Activated CD4-positive, alpha-beta T cell treated with anti-CD3 and anti-CD28 coated beads, Interleukin-2, amount 10 ng/mL, durations not matched to agents 24 days and 14 days (primary cell): ENCODE measurements at regions not wholly inside any gene's neighbourhood (a gene's known extent, or its start where the extent isn't known, plus 50 kb on each side); places are given as distances from the start of the nearest gene placed in this dataset.
A peak's percentile ranks its signal among the peaks of the same experiment; 100 is the strongest.

Experiments
- DNase-seq: peaks from one replicate; pipeline ENCODE4 v3.0.0; 2022
- H3K27ac Mint-ChIP-seq: one replicate; pipeline ENCODE4 v1.8.0; 2022; ENCODE audit warnings: mild to moderate bottlenecking, mixed read lengths
- H3K27me3 Mint-ChIP-seq: one replicate; pipeline ENCODE4 v1.8.0; 2022; ENCODE audit warnings: mixed read lengths
- H3K36me3 Mint-ChIP-seq: one replicate; pipeline ENCODE4 v1.8.0; 2022; ENCODE audit warnings: low read depth, mild to moderate bottlenecking, mixed read lengths
- H3K4me1 Mint-ChIP-seq: one replicate; pipeline ENCODE4 v1.8.0; 2021; ENCODE audit warnings: mixed read lengths
- H3K4me3 Mint-ChIP-seq: one replicate; pipeline ENCODE4 v1.8.0; 2022; ENCODE audit warnings: mild to moderate bottlenecking, moderate library complexity, mixed read lengths
- H3K9me3 Mint-ChIP-seq: one replicate; pipeline ENCODE4 v1.8.0; 2021; ENCODE audit warnings: mixed read lengths
- intact Hi-C: fragments of 100-400 bp; cut with micrococcal nuclease; formaldehyde crosslinking; loops from one replicate; pipeline ENCODE4 v1.15.1; 2023

- H3K4me1 Mint-ChIP-seq, result no peaks in the 10 kb centered on the region
- peaks cover 2% of the 10 kb centered on the region for H3K36me3 Mint-ChIP-seq
- DNase-seq, result no peak
- no peaks in the 10 kb centered on the region for H3K27me3 Mint-ChIP-seq
- H3K27ac Mint-ChIP-seq, result no peak overlapping the region
- no peak overlapping the region for H3K4me3 Mint-ChIP-seq
- intact Hi-C loops, result no loop called here
- peaks cover 12% of the 10 kb centered on the region for H3K9me3 Mint-ChIP-seq
Measured at GRCh38 chrX:78429172-78429571, 101.8 kb upstream of the CYSLTR1 start.

- Mint-ChIP-seq H3K27ac (no peak overlapping the region), H3K9me3 (peaks cover 25% of the 10 kb centered on the region), H3K4me3 (no peak overlapping the region), H3K4me1 (no peaks in the 10 kb centered on the region), H3K36me3 (peaks cover 10% of the 10 kb centered on the region), H3K27me3 (no peaks in the 10 kb centered on the region)
- intact Hi-C loops, result no loop called here
- DNase-seq, result no peak
Measured at GRCh38 chrX:78388663-78389062, 61.3 kb upstream of the CYSLTR1 start.

GRCh38 chrX:78387364-78387763 is 60.0 kb upstream of the CYSLTR1 start:
- peaks cover 25% of the 10 kb centered on the region for H3K9me3 Mint-ChIP-seq
- intact Hi-C loops, result no loop called here

GRCh38 chrX:78384486-78384885 is 57.1 kb upstream of the CYSLTR1 start:
- DNase-seq, result no peak
- Mint-ChIP-seq H3K27me3 (no peaks in the 10 kb centered on the region), H3K27ac (no peak overlapping the region), H3K4me3 (no peak overlapping the region), H3K9me3 (peaks cover 19% of the 10 kb centered on the region), H3K36me3 (peaks cover 9% of the 10 kb centered on the region), H3K4me1 (peaks cover 1% of the 10 kb centered on the region)
- intact Hi-C loops, result no loop called here

More at GRCh38 chrX:78387364-78387763, 60.0 kb upstream of the CYSLTR1 start:
- Mint-ChIP-seq H3K4me3 (no peak overlapping the region), H3K36me3 (peaks cover 10% of the 10 kb centered on the region), H3K4me1 (no peaks in the 10 kb centered on the region), H3K27me3 (no peaks in the 10 kb centered on the region), H3K27ac (no peak overlapping the region)
- DNase-seq, result no peak

- Mint-ChIP-seq H3K27me3 (no peaks in the 10 kb centered on the region), H3K27ac (no peak overlapping the region), H3K4me1 (peaks cover 8% of the 10 kb centered on the region), H3K9me3 (peaks cover 19% of the 10 kb centered on the region), H3K4me3 (no peak overlapping the region), H3K36me3 (peaks cover 4% of the 10 kb centered on the region)
- no peak for DNase-seq
- intact Hi-C loops, result no loop called here
Measured at GRCh38 chrX:78383594-78383993, 56.2 kb upstream of the CYSLTR1 start.

- H3K36me3 Mint-ChIP-seq, result peaks cover 3% of the 10 kb centered on the region
- intact Hi-C loops, result loop anchor here (5.0 to 10.0 kb wide), 2 partner anchors 241 to 876 kb away; partner anchors contain the start of gene TAF9B
- H3K9me3 Mint-ChIP-seq, result peaks cover 9% of the 10 kb centered on the region
- H3K4me3 Mint-ChIP-seq, result no peak overlapping the region
- peaks cover 16% of the 10 kb centered on the region for H3K4me1 Mint-ChIP-seq
- DNase-seq, result no peak
- peak overlapping the region; percentile 64 for H3K27ac Mint-ChIP-seq
- H3K27me3 Mint-ChIP-seq, result no peaks in the 10 kb centered on the region
Measured at GRCh38 chrX:78378476-78379115, 51.2 kb upstream of the CYSLTR1 start.
